ENCODE measurements at regions not wholly inside any gene's neighbourhood (a gene's known extent, or its start where the extent isn't known, plus 50 kb on each side); places are given as distances from the start of the nearest gene placed in this dataset.

GRCh38 chr7:387132-388022 is 97.4 kb downstream of the FOXL3 start:
- DNase-seq: no peak

- DNase-seq: no peak
Measured at GRCh38 chr7:388023-388960, 98.3 kb downstream of the FOXL3 start.

- no peak for DNase-seq
Measured at GRCh38 chr7:388961-389701, 99.2 kb downstream of the FOXL3 start.

- no peak for DNase-seq
Measured at GRCh38 chr7:389911-390601, 100.1 kb downstream of the FOXL3 start.

DNA sequence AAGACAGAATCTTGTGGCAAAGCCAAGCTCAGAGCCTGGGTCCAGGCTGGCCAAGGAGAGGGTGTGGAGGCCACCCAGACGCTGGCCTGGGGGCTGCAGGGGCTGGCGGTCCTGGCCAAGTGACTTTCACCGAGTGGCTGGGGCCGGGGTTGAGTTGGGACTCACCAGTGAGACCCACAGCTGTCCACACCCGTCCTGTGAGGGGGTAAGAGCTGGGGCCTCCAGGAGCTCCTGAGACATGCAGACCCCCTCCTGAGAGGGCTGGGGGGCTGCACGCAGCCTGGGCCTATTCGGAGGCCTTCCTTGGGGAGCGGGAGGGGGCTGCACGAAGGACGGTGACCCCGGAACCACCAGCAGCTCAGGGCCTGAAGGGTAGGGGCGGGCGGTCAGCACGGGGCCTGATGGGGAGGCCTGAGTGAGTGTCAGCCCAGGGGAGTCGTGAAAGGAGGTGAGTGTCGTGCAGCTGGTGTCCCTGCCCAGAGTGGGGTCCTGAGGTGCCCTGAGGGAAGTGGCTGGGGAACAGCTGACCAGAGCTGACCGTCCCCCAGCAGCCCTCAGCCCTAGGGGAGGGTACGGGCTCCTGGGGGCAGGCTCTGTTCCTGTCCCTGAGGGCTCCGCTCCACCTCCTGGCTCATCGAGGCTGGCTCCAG is 100.9 kb downstream of the FOXL3 start:
- no peak for DNase-seq

DNA sequence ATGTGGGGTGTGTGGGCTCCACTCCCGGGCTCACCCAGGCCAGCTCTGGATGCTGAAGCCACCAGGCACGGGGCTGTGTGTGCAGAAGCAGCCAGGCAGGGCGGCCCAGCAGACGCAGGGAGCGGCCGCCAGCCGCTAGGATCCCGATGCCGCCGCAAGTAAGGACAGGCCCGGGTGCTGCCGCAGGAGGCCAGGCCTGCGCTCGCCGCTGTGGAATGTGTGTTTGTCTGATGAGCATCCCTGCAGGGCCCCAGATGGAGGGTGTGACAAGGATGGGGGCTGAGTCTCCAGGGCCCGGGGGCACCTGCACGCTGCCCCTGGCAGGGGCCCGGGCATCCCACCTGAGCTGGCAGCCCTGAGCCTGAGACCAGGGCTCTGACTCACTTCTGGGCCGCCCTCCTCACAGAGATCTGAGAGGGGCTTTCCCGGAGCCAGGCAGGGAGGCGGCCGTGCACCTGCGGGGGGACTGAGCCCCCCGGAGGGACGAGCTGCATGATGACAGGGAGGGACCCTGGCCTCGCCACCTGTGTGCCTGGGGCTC is 101.5 kb downstream of the FOXL3 start:
- no peak for DNase-seq

DNA sequence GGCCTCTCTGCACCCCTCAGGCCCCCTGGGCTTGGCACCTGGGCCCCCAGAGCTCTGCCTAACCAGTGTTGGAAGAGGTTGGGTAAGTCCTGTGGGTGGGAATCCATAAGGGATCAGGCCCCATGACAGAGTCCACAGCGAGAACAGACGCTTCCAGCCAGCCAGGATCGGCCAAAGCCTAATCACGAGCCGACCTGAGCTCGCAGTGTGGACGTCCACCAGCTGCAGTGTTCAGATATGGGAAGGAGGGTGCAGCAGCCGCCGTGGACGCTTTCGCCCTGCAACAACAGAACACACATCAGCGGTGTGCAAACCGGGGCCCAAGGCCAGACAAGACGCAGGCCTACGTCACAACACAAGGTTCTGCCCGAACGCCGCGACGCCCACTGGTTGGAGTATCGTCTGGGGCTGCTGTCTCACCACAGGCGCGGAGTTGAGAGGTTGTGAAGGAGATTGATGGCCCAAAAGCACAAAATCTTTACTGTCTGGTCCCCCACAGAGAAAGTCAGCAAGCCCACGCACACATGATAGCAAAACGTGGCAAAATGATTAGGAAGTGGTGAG is 102.1 kb downstream of the FOXL3 start:
- DNase-seq: no peak

DNA sequence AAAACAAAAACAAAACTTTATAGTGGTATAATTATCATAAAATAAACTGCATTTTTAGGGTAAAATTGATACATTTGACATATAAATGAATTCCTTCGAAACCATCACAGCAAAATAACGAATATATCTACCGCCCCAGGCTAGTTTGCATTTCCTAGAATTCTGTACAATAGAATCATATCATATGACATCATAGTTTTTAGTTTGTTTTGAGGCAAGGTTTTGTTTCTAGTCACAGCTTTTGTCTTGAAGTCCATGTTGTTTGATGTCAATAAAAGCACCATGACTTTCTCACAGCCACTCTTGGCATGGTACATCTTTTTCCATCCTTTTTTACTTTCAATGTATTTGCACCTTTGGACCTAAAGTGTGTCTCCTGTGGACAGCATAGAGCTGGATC is 102.9 kb downstream of the FOXL3 start:
- DNase-seq: no peak

- DNase-seq: no peak
Measured at GRCh38 chr7:395643-396042, 105.7 kb downstream of the FOXL3 start.

DNA sequence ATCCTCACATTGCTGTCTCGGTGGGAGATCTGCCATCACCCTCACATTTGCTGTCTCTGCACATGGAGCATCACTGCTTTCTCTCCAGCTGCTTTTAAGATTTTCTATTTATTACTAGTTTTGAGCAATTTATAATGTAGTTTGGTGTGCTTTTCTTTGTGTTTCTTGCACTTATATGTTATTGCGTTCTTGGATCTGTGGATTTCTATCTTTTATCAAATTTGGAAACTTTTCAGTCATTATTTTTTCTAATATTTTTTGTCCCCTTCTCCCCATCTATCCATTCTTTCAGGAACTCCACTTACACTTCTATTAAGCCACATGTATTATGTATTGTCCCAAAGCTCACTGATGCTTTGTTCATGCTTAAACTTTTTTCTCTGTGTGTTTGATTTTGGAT is 108.9 kb downstream of the FOXL3 start:
- DNase-seq: no peak

- no peak for DNase-seq
Measured at GRCh38 chr7:400901-401485, 111.0 kb downstream of the FOXL3 start.

GRCh38 chr7:401495-401894 is 111.5 kb downstream of the FOXL3 start:
- DNase-seq: no peak

- no peak for DNase-seq
Measured at GRCh38 chr7:404812-405488, 114.7 kb downstream of the PDGFA start.

DNA sequence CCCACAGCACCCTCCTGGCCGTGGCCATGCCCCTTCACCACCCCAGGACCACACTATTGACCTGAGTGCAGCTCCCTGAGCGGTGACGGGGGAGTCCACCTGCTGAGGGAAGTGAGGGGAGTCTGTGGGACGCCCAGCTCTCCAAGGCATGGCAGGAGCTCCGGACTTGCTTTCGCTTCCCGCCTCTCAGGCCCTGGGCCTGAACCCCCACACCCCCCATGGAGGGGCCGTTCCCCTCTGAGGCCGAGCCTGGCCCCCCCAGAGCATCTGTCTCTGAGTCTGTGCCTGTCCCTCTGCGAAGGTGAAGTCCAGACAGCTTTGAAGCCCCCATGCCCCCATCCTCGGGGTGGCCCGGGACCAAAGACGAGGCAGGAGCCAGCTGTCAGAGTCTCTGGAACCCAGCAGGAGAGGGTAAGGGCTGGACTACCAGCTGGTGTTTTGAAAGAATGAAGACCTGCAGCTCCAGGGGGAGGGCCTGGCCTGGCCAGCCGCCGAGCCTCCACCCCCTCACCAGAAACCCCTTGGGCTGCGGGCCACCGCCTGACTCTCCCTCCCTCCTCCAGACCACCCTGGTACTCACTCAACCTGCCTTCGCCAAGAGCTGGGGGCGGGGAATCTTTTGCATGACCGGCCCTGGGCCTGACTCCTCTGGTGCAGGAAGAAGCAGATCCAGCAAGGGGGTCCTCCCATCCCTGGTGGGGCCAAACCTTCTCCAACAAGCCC is 114.0 kb downstream of the PDGFA start:
- DNase-seq: no peak

DNA sequence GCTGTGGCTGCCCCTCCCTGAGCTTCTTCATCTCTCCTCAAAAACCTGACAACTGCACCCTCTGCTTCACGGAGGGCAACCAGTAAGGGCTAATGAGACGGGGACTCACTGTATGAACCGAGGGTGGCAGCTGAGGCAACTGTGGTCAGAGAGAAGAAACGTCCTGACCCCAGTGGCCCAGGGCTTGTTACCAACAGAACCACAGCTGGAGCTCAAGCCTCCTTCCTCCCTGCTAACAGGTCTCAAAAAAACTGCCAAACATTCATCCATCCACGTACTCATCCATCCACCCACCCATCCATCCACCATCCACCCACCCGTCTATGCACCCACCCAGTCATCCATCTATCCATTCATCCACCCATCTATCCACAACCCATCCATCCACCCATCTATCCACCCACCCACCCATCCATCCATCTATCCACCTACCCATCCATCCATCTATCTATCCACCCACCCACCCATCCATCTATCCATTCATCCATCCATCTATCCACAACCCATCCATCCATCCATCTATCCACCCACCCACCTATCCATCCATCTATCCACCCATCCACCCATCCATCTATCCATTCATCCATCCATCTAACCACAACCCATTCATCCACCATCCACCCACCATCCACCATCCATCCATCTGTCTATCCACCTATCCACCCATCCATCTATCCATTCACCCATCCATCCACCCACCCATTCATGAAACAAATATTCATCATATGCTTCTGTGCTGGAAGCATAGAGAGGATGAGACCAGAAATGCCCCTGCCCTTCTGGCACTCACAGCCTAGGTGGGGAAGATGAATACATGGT is 111.7 kb downstream of the PDGFA start:
- no peak for DNase-seq

GRCh38 chr7:408751-409311 is 110.8 kb downstream of the PDGFA start:
- no peak for DNase-seq

DNA sequence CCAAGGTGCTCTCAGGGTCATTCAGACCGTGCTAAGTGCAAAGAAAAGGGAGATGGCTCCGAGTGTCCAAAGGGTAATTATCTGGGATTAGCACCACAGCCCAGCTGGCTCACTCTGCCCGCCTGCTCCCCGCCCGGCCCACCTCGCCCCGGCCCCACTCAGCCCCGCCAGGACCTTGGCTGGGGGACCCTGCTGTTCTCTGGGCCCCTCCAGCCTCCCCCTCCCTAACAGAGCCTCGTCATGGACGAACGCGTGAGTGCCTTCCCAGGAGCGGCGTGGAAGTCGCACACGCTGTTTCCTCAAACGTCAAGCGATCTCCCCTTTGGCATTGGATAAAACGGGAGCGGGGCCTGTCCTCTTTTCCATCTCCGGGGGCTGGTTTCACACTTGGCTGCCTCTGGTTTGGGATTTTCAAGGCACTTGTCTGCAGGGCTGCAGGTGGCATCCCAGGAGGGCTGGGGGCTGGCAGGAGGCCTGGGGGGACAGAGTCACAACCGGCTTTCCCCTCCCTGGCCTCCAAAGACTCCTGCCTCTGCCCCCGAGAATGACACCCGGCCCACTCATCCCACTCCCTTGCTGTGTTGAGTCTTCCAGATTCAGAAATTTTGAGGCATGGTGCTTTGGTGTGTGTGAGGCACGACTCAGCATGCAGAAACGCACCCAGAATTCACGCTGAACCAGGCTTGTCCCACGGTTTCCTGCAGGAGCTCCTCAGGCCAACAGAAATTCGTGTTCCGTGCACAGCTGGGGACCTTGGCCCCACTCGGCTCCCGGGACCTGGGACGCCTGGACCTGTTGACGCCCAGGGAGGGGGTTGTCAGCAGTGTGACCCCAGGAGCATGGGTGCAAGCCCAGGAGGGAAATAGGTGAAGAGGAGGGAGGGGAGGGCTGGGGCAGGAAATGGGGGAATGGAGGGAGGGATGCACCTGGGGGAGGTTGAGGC is 110.0 kb downstream of the PDGFA start:
- no peak for DNase-seq

Measured in stimulated activated CD4-positive, alpha-beta T cell treated with anti-CD3 and anti-CD28 coated beads, Interleukin-4, amount 100 ng/mL, for 4 hours (primary cell).